ENCODE measurements at regions not wholly inside any gene's neighbourhood (a gene's known extent, or its start where the extent isn't known, plus 50 kb on each side); places are given as distances from the start of the nearest gene placed in this dataset.

GRCh38 chr6:209432-210103 lies 82.7 kb upstream of the DUSP22 start:
- TF ChIP-seq CTCF (IDR thresholded peaks at IDR 0.05; ENCODE audit: extremely low read depth, missing control alignments), result no peak
- peak; percentile 82 for DNase-seq (ENCODE audit: low spot score)

- DNase-seq (ENCODE audit: low spot score), result no peak
- TF ChIP-seq CTCF (IDR thresholded peaks at IDR 0.05; ENCODE audit: extremely low read depth, missing control alignments), result no peak
Measured at GRCh38 chr6:210104-210456, 82.2 kb upstream of the DUSP22 start.

- no peak for TF ChIP-seq CTCF (IDR thresholded peaks at IDR 0.05; ENCODE audit: extremely low read depth, missing control alignments)
- DNase-seq (ENCODE audit: low spot score), result no peak
Measured at GRCh38 chr6:210778-211374, 81.4 kb upstream of the DUSP22 start.

GRCh38 chr6:211871-212497 lies 80.3 kb upstream of the DUSP22 start:
- TF ChIP-seq CTCF (IDR thresholded peaks at IDR 0.05; ENCODE audit: extremely low read depth, missing control alignments), result no peak
- no peak for DNase-seq (ENCODE audit: low spot score)

- TF ChIP-seq CTCF (IDR thresholded peaks at IDR 0.05; ENCODE audit: extremely low read depth, missing control alignments), result no peak
- no peak for DNase-seq (ENCODE audit: low spot score)
Measured at GRCh38 chr6:213284-213683, 79.0 kb upstream of the DUSP22 start.

- DNase-seq (ENCODE audit: low spot score), result no peak
- TF ChIP-seq CTCF (IDR thresholded peaks at IDR 0.05; ENCODE audit: extremely low read depth, missing control alignments), result no peak
Measured at GRCh38 chr6:214428-214827, 77.9 kb upstream of the DUSP22 start.

- no peak for DNase-seq (ENCODE audit: low spot score)
- no peak for TF ChIP-seq CTCF (IDR thresholded peaks at IDR 0.05; ENCODE audit: extremely low read depth, missing control alignments)
Measured at GRCh38 chr6:215335-216034, 76.8 kb upstream of the DUSP22 start.
